IgD-negative memory B cell (primary cell): ENCODE measurements at regions not wholly inside any gene's neighbourhood (a gene's known extent, or its start where the extent isn't known, plus 50 kb on each side); places are given as distances from the start of the nearest gene placed in this dataset.

Experiments used
- H3K27ac Mint-ChIP-seq, 3 donors: one replicate each; pipeline ENCODE4 v1.8.0; 2020 to 2022; ENCODE audit warnings: mild to moderate bottlenecking in 3 of 3, mixed read lengths in 3 of 3, moderate library complexity in 1 of 3
- H3K27me3 Mint-ChIP-seq: one replicate; pipeline ENCODE4 v1.8.0; 2021; ENCODE audit warnings: mixed read lengths
- H3K36me3 Mint-ChIP-seq: one replicate; pipeline ENCODE4 v1.8.0; 2020; ENCODE audit warnings: mild to moderate bottlenecking, mixed read lengths
- H3K4me1 Mint-ChIP-seq, 3 donors: one replicate each; pipeline ENCODE4 v1.8.0; 2020 to 2022; ENCODE audit warnings: mixed read lengths in 3 of 3, mild to moderate bottlenecking in 1 of 3
- H3K4me3 Mint-ChIP-seq, 4 donors: one replicate each; pipeline ENCODE4 v1.8.0; 2020 to 2022; ENCODE audit warnings: mild to moderate bottlenecking in 4 of 4, mixed read lengths in 4 of 4, moderate library complexity in 3 of 4
- H3K9me3 Mint-ChIP-seq, 3 donors: one replicate each; pipeline ENCODE4 v1.8.0; 2020 to 2021; ENCODE audit warnings: mixed read lengths in 3 of 3, mild to moderate bottlenecking in 1 of 3

DNA sequence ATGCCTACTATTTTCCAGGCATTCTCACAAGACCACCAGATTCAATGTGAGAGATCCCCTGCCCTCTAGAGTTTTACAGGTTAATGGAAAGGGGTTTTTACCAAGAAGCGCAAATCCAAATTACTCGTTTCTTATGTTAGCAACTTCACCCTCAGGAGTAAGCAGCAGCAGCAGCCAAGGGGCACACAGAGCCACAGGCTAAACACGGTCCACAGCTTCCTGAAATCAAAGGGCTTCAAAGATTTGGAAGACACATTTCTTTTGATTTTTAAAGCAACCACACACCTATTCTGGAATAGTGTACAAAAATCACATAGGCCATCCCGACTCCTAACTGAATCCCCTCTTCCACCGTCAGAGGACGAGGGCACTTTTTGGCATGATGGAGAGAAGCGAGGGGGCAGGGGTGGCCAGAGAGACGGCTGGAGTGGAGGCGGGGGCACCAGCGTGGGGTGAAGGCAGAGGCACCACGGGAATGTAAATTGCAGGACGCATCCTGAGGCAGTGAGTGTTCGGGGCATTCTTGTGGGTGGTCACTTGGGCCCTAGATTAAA, 107.0 kb downstream of the ARF6 start:
- peaks cover 7% of the 10 kb centered on the region for H3K36me3 Mint-ChIP-seq
- H3K27me3 Mint-ChIP-seq: no peaks in the 10 kb centered on the region
- H3K9me3 Mint-ChIP-seq: no peaks in the 10 kb centered on the region
- peaks cover 40 to 60% (median 45%) of the 10 kb centered on the region in 3 donors for H3K4me1 Mint-ChIP-seq
- peak overlapping the region; percentile 93 to 99 (median 98) for H3K27ac Mint-ChIP-seq
- peak overlapping the region; percentile 79 to 97 (median 92) for H3K4me3 Mint-ChIP-seq

DNA sequence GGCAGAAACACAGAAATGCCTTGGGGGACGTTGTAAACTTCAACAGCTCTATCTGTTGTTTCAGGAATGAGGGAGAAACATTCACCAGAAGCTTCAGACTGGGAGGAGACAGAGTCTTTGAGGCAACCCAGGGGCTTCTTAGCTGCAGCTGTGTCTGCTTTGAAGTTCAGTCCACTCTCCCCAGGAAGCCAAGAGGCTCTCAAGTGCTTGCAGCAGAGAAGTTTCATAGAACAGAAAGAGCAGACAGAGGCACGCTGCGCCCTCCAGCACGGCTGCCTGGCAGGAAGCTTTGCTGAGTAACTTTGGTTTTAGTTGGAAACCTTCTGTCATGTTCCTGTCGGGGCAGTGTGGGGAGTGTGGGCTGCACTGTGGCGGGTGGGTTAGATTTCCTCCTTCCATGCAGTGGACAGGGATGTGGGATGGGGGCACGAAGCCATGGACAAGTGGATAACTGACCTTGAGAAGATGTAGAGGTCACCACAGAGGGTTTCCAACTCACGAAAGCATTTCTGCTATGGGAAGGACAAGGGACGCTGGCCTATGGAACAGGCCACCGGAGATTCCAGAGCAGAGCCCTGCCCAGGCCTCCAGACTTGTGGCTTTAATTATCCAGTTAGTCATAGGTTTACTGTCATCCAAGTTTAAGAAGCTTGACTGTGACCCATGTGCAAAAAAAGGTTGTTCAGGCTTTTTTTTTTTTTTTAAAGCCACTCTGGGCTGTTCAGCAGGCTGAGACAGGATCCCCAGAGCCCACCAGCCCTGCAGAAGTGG, 107.7 kb downstream of the ARF6 start:
- Mint-ChIP-seq H3K27ac (peak overlapping the region; percentile 93 to 99 (median 98)), H3K27me3 (no peaks in the 10 kb centered on the region), H3K4me3 (peak overlapping the region; percentile 79 to 97 (median 92)), H3K4me1 (peaks cover 40 to 66% (median 49%) of the 10 kb centered on the region in 3 donors), H3K9me3 (no peaks in the 10 kb centered on the region), H3K36me3 (peaks cover 7% of the 10 kb centered on the region)

- peaks cover 7% of the 10 kb centered on the region for H3K36me3 Mint-ChIP-seq
- H3K4me3 Mint-ChIP-seq: peak overlapping the region; percentile 79 to 97 (median 92)
- peak overlapping the region; percentile 93 to 99 (median 98) for H3K27ac Mint-ChIP-seq
- peaks cover 40 to 66% (median 50%) of the 10 kb centered on the region in 3 donors for H3K4me1 Mint-ChIP-seq
- H3K27me3 Mint-ChIP-seq: no peaks in the 10 kb centered on the region
- H3K9me3 Mint-ChIP-seq: no peaks in the 10 kb centered on the region
These were observed 108.5 kb downstream of the ARF6 start for GRCh38 chr14:50001151-50001998.

- H3K27me3 Mint-ChIP-seq: no peaks in the 10 kb centered on the region
- peaks cover 42 to 62% (median 50%) of the 10 kb centered on the region in 3 donors for H3K4me1 Mint-ChIP-seq
- no peaks in the 10 kb centered on the region for H3K9me3 Mint-ChIP-seq
These were observed 109.4 kb downstream of the ARF6 start for GRCh38 chr14:50001999-50002925.

DNA sequence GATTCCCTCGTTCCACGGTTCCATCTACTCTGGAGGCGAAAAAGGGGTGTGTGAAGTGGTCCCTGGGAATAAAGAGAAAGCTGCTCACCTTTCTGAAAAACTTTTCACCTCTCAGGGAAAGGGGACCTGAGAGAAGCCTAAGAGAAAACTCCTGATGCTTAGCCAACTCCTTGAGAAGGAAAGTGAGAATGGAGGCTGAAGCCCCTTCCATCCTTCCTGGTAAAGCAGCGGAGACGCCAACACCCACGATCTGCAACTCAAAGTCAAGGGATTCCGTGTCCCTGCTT, 110.0 kb downstream of the ARF6 start:
- Mint-ChIP-seq H3K27ac (peak overlapping the region; percentile 93 to 99 (median 98)), H3K4me1 (peaks cover 44 to 57% (median 54%) of the 10 kb centered on the region in 3 donors), H3K4me3 (peak overlapping the region; percentile 81 to 97 (median 93)), H3K27me3 (no peaks in the 10 kb centered on the region), H3K36me3 (peaks cover 2% of the 10 kb centered on the region), H3K9me3 (no peaks in the 10 kb centered on the region)

More at GRCh38 chr14:50001999-50002925, 109.4 kb downstream of the ARF6 start:
- H3K36me3 Mint-ChIP-seq: peaks cover 5% of the 10 kb centered on the region
- H3K4me3 Mint-ChIP-seq: peak overlapping the region; percentile 81 to 97 (median 93)
- peak overlapping the region; percentile 93 to 99 (median 98) for H3K27ac Mint-ChIP-seq

DNA sequence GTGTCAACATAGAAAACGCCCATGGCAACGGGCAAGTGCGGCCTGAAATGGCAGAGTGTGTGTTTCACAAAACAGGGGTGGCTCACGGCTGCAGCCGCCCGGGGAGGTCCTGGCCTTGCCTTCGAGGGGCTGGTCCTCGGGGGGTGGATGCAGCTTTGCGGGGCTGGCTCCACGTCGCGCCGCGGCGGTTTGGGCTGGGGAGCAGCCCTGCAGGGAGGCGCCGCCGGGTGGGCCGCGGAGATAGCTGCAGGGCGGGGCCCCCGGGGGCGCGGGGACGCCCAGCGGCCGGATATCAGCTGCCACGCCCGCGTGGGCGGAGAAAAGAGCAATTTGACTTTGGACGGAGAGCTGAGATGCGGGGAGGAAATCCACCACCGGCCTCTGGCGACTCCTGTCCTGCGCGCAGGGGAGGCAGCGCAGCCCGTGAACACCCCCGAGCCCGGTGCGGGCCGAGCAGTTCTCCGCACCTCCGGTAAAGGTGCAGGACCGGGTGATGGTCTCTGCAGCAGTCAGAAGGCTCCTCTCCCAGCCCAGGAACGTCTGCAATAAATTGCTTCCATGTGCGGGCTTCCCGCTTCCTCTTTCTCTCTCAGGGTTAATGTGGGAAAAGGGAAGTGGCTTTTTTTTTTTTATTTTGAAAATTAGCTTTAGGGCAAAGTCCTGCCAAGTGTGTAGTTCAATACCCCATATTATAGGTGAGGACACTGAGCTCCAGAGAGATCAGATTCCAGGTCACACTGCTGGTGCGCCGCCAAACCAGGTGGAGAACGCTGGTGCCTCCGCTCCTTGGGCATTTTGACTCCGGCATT, 110.5 kb downstream of the ARF6 start:
- H3K4me1 Mint-ChIP-seq: peaks cover 49 to 60% (median 56%) of the 10 kb centered on the region in 3 donors
- H3K27me3 Mint-ChIP-seq: no peaks in the 10 kb centered on the region
- peak overlapping the region; percentile 93 to 99 (median 98) for H3K27ac Mint-ChIP-seq
- no peaks in the 10 kb centered on the region for H3K9me3 Mint-ChIP-seq
- H3K36me3 Mint-ChIP-seq: peaks cover 2% of the 10 kb centered on the region
- H3K4me3 Mint-ChIP-seq: peak overlapping the region; percentile 81 to 97 (median 93)

GRCh38 chr14:50006141-50006540, 110.2 kb downstream of the VCPKMT start:
- H3K27ac Mint-ChIP-seq: peak overlapping the region in 2 of 3 donors; percentile 16 to 71
- H3K4me3 Mint-ChIP-seq: no peak overlapping the region
- H3K27me3 Mint-ChIP-seq: no peaks in the 10 kb centered on the region
- no peaks in the 10 kb centered on the region for H3K9me3 Mint-ChIP-seq
- no peaks in the 10 kb centered on the region for H3K36me3 Mint-ChIP-seq
- H3K4me1 Mint-ChIP-seq: peaks cover 37 to 49% (median 45%) of the 10 kb centered on the region in 3 donors

- Mint-ChIP-seq H3K4me3 (peak overlapping the region in 3 of 4 donors; percentile 20 to 84 (median 77)), H3K36me3 (no peaks in the 10 kb centered on the region), H3K27ac (peak overlapping the region; percentile 31 to 97 (median 58)), H3K9me3 (no peaks in the 10 kb centered on the region), H3K4me1 (peaks cover 27 to 45% (median 35%) of the 10 kb centered on the region in 3 donors), H3K27me3 (no peaks in the 10 kb centered on the region)
These were observed 109.1 kb downstream of the VCPKMT start for GRCh38 chr14:50007123-50007903.

DNA sequence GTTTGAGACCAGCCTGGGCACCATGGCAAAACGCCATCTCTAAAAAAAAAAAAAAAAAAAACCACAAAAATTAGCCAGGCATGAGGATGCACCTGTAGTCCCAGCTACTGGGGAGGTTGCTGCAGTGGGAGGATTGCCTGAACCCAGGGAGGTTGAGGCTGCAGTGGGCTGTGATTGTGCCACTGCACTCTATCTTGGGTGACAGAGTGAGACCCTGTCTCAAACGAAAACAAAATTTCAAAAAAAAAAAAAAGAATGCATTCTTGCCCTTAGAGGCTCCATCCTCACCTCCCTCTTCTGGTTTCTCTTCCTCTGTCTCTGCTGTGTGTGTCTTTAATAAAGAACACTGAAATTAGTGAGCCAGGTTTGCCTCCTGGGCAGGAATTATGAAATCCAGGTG, 107.8 kb downstream of the VCPKMT start:
- peak overlapping the region; percentile 31 to 88 (median 60) for H3K4me3 Mint-ChIP-seq
- H3K27ac Mint-ChIP-seq: peak overlapping the region; percentile 50 to 97 (median 97)
- peaks cover 31 to 49% (median 33%) of the 10 kb centered on the region in 3 donors for H3K4me1 Mint-ChIP-seq
- no peaks in the 10 kb centered on the region for H3K27me3 Mint-ChIP-seq
- H3K9me3 Mint-ChIP-seq: no peaks in the 10 kb centered on the region
- peaks cover 4% of the 10 kb centered on the region for H3K36me3 Mint-ChIP-seq

DNA sequence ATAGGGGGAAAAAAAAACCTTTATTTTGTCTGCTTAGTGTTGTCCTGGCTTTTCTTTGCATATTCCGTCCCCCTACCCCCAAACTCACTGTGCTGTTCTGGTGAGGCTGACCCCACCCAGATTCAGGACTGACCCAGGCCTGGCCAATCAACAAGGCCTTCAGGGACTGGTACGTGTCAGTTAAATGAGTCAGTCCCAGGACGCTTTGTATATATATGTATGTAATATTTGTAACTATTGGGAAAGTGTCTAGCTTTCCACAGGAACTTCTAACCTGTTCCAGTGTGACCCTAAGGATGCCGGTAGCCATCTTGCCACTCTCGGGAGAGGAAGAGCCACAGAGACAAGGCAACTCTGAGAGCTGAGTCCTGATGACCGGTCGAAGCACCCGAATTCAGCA, 107.4 kb downstream of the VCPKMT start:
- H3K36me3 Mint-ChIP-seq: peaks cover 4% of the 10 kb centered on the region
- peak overlapping the region; percentile 50 to 97 (median 97) for H3K27ac Mint-ChIP-seq
- H3K27me3 Mint-ChIP-seq: no peaks in the 10 kb centered on the region
- H3K4me3 Mint-ChIP-seq: peak overlapping the region; percentile 50 to 88 (median 68)
- H3K9me3 Mint-ChIP-seq: no peaks in the 10 kb centered on the region
- H3K4me1 Mint-ChIP-seq: peaks cover 33 to 50% (median 35%) of the 10 kb centered on the region in 3 donors

DNA sequence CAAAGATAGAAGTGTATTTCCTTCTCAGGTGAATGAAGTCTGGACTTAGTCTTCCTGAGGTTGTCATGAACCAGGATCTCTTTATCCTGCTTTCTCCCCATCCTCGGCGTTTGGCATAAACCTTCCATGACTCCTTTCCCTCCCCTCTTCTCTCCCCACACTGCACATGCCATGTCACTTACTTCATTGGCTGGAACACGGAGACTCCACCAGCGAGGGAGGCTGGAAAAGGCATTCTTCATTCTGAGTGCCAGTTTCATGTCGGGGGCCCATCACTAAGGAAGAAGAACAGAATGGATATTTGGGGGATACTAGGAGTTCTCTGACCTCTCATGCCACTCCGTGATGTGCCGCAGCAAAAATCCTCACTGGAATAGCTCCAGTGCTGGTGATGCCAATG, 105.6 kb downstream of the VCPKMT start:
- Mint-ChIP-seq H3K36me3 (peaks cover 4% of the 10 kb centered on the region), H3K4me1 (peaks cover 32 to 55% (median 37%) of the 10 kb centered on the region in 3 donors), H3K27ac (peak overlapping the region in 1 of 3 donors; percentile 84), H3K4me3 (peak overlapping the region in 1 of 4 donors; percentile 63), H3K9me3 (no peaks in the 10 kb centered on the region), H3K27me3 (no peaks in the 10 kb centered on the region)

DNA sequence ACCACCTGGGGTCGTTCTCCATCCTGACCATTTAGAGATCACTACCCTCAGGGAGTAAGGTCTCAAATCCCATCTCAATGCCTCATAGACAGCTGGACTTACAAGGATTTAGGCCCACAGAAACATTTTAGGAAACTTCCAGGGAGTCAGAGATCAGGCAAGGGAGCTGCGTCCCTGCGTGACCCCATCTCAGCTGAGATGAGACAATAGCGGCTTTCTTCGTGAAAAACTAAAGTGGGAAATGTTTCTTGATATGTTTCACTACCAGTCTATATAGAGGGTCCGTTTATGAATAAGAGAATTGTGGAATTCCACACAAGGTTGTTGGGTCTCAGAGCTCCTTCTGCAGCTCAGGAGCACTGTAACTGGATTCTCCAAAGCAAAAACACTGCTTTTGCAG, 105.1 kb downstream of the VCPKMT start:
- Mint-ChIP-seq H3K9me3 (peaks cover 0 to 2% (median 0%) of the 10 kb centered on the region in 3 donors), H3K27ac (peak overlapping the region in 1 of 3 donors; percentile 84), H3K4me1 (peaks cover 36 to 56% (median 37%) of the 10 kb centered on the region in 3 donors), H3K4me3 (peak overlapping the region in 1 of 4 donors; percentile 5), H3K36me3 (peaks cover 4% of the 10 kb centered on the region), H3K27me3 (no peaks in the 10 kb centered on the region)

DNA sequence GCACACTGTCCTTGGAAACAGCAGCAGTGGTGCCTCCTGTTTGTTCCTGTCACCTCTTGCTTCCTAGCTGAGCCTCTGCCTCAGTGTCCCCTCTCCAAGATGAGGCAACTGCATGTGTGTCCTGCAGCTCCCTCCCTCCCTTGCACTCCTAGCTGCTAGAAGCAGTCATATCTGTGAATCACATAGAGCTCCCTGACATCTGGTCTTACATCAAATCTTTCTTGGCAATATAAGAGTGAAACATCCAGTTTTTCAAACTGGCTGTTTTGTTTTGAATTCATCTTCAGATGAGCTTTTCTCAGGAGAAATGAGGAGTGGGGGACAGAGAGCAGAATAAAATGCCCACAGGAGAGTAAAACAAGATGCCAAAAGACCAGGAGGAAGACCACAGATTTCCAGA, 103.7 kb downstream of the VCPKMT start:
- H3K4me3 Mint-ChIP-seq: peak overlapping the region in 1 of 4 donors; percentile 46
- H3K9me3 Mint-ChIP-seq: peaks cover 0 to 2% (median 0%) of the 10 kb centered on the region in 3 donors
- peaks cover 4% of the 10 kb centered on the region for H3K36me3 Mint-ChIP-seq
- peaks cover 34 to 51% (median 36%) of the 10 kb centered on the region in 3 donors for H3K4me1 Mint-ChIP-seq
- H3K27me3 Mint-ChIP-seq: no peaks in the 10 kb centered on the region
- H3K27ac Mint-ChIP-seq: peak overlapping the region; percentile 6 to 67 (median 32)
